B cell (primary cell): ENCODE measurements at regions not wholly inside any gene's neighbourhood (a gene's known extent, or its start where the extent isn't known, plus 50 kb on each side); places are given as distances from the start of the nearest gene placed in this dataset.

Source experiments
- ATAC-seq: fragments of 200-7000 bp; cut with Tn5 transposase; one replicate; pipeline ENCODE4 v1.10.0; 2021; ENCODE audit warnings: low read depth, mild to moderate bottlenecking, moderate number of reproducible peaks, moderate library complexity
- CTCF ChIA-PET: fragments of 350-600 bp; sonication (Branson Sonifier 250); formaldehyde crosslinking; loops from one replicate; lab custom pipeline; 2021; ENCODE audit warnings: antibody characterized with exemption, inconsistent platforms; lab: Charles Lee
- POLR2A ChIA-PET: fragments of 350-600 bp; sonication (Branson Sonifier 250); formaldehyde crosslinking; loops from one replicate; lab custom pipeline; 2021; ENCODE audit warnings: antibody characterized with exemption; lab: Charles Lee
- DNase-seq: peaks from one replicate; pipeline ENCODE4 v3.0.0; 2013
- H2AFZ ChIP-seq: 2 replicates; pipeline ENCODE4 v1.6.1; 2012; ENCODE audit warnings: mild to moderate bottlenecking, low read depth, low read length; ENCODE audit not compliant: insufficient read depth, poor library complexity, severe bottlenecking
- H3K27ac ChIP-seq, 2 donors: 1 replicate in 1 of 2; 2 replicates in 1 of 2; pipeline ENCODE4 v1.5.1; 2012 to 2013; ENCODE audit warnings: low read length in 2 of 2, mild to moderate bottlenecking in 2 of 2, moderate library complexity in 1 of 2
- H3K27me3 ChIP-seq, 4 experiments: fragments of 200-600 bp in 1 of 4; sonication (generic) in 1 of 4; replicated peaks in 1 of 4; 1 replicate in 2 of 4; 2 replicates in 2 of 4; pipeline versions ENCODE4 v1.6.1 to v1.7.0; 2013 to 2016; ENCODE audit warnings: low read length in 3 of 4, mild to moderate bottlenecking in 2 of 4, mixed read lengths in 1 of 4, moderate library complexity in 1 of 4; ENCODE audit not compliant: insufficient read depth in 4 of 4, control insufficient read depth in 3 of 4; ENCODE audit errors: control extremely low read depth in 1 of 4
- H3K36me3 ChIP-seq, 2 experiments: replicated peaks in 1 of 2; 1 replicate in 1 of 2; 2 replicates in 1 of 2; pipeline versions ENCODE4 v1.6.1 to v1.7.1; 2013; ENCODE audit warnings: low read length in 1 of 2; ENCODE audit not compliant: insufficient read depth in 2 of 2, control insufficient read depth in 1 of 2; ENCODE audit errors: control extremely low read depth in 1 of 2, extremely low read depth in 1 of 2
- H3K4me1 ChIP-seq, 2 donors: fragments of 200-600 bp in 1 of 2; sonication (generic) in 1 of 2; 1 replicate in 1 of 2; 2 replicates in 1 of 2; pipeline versions ENCODE4 v1.5.1 to v1.6.1; 2013 to 2017; ENCODE audit warnings: low read length in 2 of 2; ENCODE audit not compliant: control insufficient read depth in 2 of 2, insufficient read depth in 2 of 2
- H3K4me2 ChIP-seq: replicated peaks from 2 replicates; pipeline ENCODE3; 2012; ENCODE audit warnings: mild to moderate bottlenecking, low read depth, low read length; ENCODE audit not compliant: poor library complexity, severe bottlenecking
- H3K4me3 ChIP-seq, 5 experiments: fragments of 200-600 bp in 1 of 5; sonication (generic) in 1 of 5; 1 replicate in 3 of 5; 2 replicates in 2 of 5; pipeline versions ENCODE4 v1.5.1 to v1.7.0; 2011 to 2016; ENCODE audit warnings: low read length in 4 of 5, mild to moderate bottlenecking in 4 of 5, low read depth in 2 of 5, control low read depth in 1 of 5, moderate library complexity in 1 of 5; ENCODE audit not compliant: insufficient read depth in 1 of 5; ENCODE audit errors: control extremely low read depth in 1 of 5, extremely low read depth in 1 of 5
- H3K79me2 ChIP-seq: fragments of 200-600 bp; sonication (generic); one replicate; pipeline ENCODE4 v1.6.0; 2016; ENCODE audit warnings: low read length; ENCODE audit not compliant: control insufficient read depth, insufficient read depth
- H3K9ac ChIP-seq: fragments of 200-600 bp; sonication (generic); 2 replicates; pipeline ENCODE4 v1.6.1; 2017; ENCODE audit warnings: mild to moderate bottlenecking, low read length, moderate library complexity
- H3K9me3 ChIP-seq, 3 donors: one replicate each; pipeline versions ENCODE4 v1.6.1 to v1.7.1; 2013; ENCODE audit warnings: low read length in 2 of 3; ENCODE audit not compliant: control insufficient read depth in 2 of 3, insufficient read depth in 1 of 3; ENCODE audit errors: control extremely low read depth in 1 of 3
- H4K20me1 ChIP-seq: 2 replicates; pipeline ENCODE4 v1.6.0; 2012; ENCODE audit warnings: mild to moderate bottlenecking, low read length; ENCODE audit not compliant: insufficient read depth, control insufficient read depth, poor library complexity, severe bottlenecking
- H3K27ac Mint-ChIP-seq: one replicate; pipeline ENCODE4 v1.8.0; 2021; ENCODE audit warnings: mixed read lengths
- H3K27me3 Mint-ChIP-seq: one replicate; pipeline ENCODE4 v1.8.0; 2021; ENCODE audit warnings: mixed read lengths
- H3K4me1 Mint-ChIP-seq: one replicate; pipeline ENCODE4 v1.8.0; 2021; ENCODE audit warnings: mixed read lengths
- H3K4me3 Mint-ChIP-seq: one replicate; pipeline ENCODE4 v1.8.0; 2021; ENCODE audit warnings: mixed read lengths
- H3K9me3 Mint-ChIP-seq: one replicate; pipeline ENCODE4 v1.8.0; 2022; ENCODE audit warnings: mixed read lengths; ENCODE audit not compliant: insufficient read depth
- CTCF ChIP-seq: fragments of 200-600 bp; IDR thresholded peaks from one replicate; pipeline ENCODE4 v1.8.0; 2022; ENCODE audit warnings: antibody characterized with exemption, mild to moderate bottlenecking
- EZH2 ChIP-seq: IDR thresholded peaks from 2 replicates; pipeline ENCODE4 v1.6.1; 2012; ENCODE audit warnings: borderline replicate concordance, low read depth, mild to moderate bottlenecking, moderate library complexity, low read length; ENCODE audit not compliant: insufficient read depth, poor library complexity, severe bottlenecking
- WGBS: methylation state at CpG from one replicate; pipeline ENCODE4 v1.1.5; 2013; ENCODE audit warnings: missing lambda C conversion rate; ENCODE audit not compliant: insufficient coverage; 5-methylcytosine and 5-hydroxymethylcytosine counted together
- intact Hi-C: fragments of 100-400 bp; cut with micrococcal nuclease; formaldehyde crosslinking; loops from one replicate; pipeline ENCODE4 v1.10.0; 2022

- Histone ChIP-seq H3K4me1 (no peaks in the 10 kb centered on the region), H3K36me3 (no peaks in the 10 kb centered on the region), H3K9me3 (no peaks in the 10 kb centered on the region), H3K27me3 (no peaks in the 10 kb centered on the region), H3K27ac (no peak overlapping the region), H2AFZ (no peak overlapping the region), H3K9ac (no peak overlapping the region), H3K4me3 (no peak overlapping the region), H4K20me1 (no peaks in the 10 kb centered on the region), H3K4me2 (no peak overlapping the region), H3K79me2 (no peaks in the 10 kb centered on the region)
- POLR2A ChIA-PET = no interaction called here
- ATAC-seq (no peak), DNase-seq (no peak)
- CTCF ChIA-PET = no interaction called here
- intact Hi-C loops = no loop called here
- Mint-ChIP-seq H3K4me3 (no peak overlapping the region), H3K27ac (no peak overlapping the region), H3K27me3 (no peaks in the 10 kb centered on the region), H3K9me3 (no peaks in the 10 kb centered on the region), H3K4me1 (no peaks in the 10 kb centered on the region)
- TF ChIP-seq EZH2 (no peak), CTCF (no peak)
Measured at GRCh38 chr4:164405774-164406173, 348.2 kb upstream of the SMIM31 start.

- Histone ChIP-seq H3K9me3 (no peaks in the 10 kb centered on the region), H3K36me3 (no peaks in the 10 kb centered on the region), H3K79me2 (no peaks in the 10 kb centered on the region), H4K20me1 (no peaks in the 10 kb centered on the region), H2AFZ (no peak overlapping the region), H3K4me1 (no peaks in the 10 kb centered on the region), H3K4me3 (no peak overlapping the region), H3K27me3 (no peaks in the 10 kb centered on the region), H3K4me2 (no peak overlapping the region), H3K27ac (no peak overlapping the region), H3K9ac (no peak overlapping the region)
- ATAC-seq = no peak
- ChIA-PET POLR2A (no interaction called here), CTCF (no interaction called here)
- Mint-ChIP-seq H3K4me3 (no peak overlapping the region), H3K4me1 (no peaks in the 10 kb centered on the region), H3K27ac (no peak overlapping the region), H3K27me3 (no peaks in the 10 kb centered on the region), H3K9me3 (no peaks in the 10 kb centered on the region)
- WGBS = 81% methylated on average over 1 of the region's 1 CpG
- intact Hi-C loops = no loop called here
- DNase-seq = no peak
- TF ChIP-seq CTCF = no peak
- TF ChIP-seq EZH2 = no peak
Measured at GRCh38 chr4:164408831-164409230, 345.1 kb upstream of the SMIM31 start.
